ENCODE measurements at regions not wholly inside any gene's neighbourhood (a gene's known extent, or its start where the extent isn't known, plus 50 kb on each side); places are given as distances from the start of the nearest gene placed in this dataset.

DNA sequence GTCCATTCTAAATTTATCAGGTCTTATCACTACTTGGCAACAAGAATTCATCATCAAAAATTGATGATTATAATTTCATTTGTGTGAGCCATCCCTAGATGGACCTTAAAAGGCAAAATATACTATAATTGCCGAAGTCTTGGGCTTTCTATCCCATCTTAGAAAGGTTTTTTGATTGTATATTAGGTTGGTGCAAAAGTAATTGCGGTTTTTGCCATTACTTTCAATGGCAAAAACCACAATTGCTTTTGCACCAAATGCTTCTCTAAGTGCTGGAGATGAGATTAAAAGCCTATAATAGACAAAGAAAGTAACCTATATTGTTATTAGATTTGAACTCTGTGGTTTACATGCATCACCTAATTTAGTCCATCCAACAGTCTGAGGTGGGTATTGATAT lies 612.9 kb downstream of the ZNF385D start:
- no peak for DNase-seq

DNA sequence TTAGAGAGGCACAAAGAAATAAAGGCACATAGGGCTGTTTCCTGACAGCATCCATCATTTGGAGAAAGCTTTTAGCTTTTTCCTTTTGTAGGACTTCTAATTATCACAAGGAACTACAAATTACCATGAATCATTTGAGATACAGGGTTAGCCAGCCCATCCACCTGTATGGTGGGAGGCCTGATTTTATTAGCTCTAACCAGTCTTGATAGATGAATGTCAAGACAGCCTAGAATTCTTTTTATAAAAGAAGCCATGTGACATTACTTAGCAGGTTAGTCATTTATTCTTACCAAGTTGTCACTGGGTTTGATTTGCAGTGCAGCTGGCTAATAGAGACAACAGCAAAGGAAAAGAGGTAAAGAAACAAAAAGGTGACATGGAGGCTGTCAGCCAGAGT lies 618.1 kb downstream of the ZNF385D start:
- DNase-seq = no peak

DNA sequence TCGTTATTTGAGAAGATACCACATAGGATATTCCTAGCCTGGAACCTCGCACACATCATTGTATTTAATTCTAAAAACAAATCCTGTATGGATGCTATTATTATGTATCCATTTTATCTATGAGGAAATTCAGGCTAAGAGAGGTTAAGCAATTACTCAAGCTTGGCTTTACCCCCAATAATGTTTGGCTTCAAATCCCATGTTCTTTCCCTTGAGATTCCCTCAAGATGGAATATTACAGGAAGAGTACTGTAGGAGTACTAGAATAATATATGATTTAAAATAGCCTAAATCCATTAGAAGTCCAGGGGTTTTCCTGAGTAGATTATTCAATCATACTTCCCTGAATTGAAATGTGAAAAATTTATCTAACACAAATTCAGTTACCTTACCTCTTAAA lies 630.2 kb downstream of the ZNF385D start:
- DNase-seq = no peak

DNA sequence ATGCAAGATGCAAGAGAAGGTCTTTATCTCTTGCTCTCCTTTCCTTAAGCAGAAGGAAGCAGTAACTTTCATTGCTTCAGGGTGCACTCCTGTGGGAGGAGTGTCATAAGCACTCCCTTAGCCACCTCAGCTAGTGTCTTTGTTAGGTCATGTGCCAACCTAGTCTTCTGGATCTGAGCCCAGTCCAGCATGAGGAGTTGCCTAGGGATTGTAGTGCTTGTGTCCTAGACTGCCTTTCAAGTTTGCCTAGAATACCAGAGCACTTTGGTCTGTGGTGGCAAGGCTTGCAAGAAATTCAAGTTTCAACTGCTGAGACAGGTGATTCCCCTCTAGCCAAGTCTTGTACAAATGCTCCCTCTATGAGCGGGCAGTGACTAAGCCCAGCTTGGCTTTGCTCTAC lies 633.6 kb downstream of the ZNF385D start:
- no peak for DNase-seq

DNA sequence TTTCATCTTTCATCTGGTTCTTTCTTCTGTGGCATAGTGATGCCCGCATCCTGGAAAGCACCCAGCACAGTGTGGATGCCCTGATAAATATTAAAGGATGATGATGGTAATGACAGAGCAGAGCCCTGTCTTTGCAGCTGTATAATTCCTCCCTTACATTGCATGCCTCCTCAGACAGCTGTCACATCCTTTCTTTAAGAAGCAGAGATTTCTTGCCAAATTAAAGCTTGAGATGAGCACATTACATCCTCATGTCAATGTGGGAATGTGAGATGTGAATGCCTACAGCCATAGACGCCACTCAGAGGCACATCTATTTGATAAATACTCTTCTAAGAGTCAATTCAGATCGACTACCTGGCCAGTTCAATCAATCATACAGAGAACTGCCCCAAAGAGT lies 642.0 kb downstream of the ZNF385D start:
- no peak for DNase-seq

DNA sequence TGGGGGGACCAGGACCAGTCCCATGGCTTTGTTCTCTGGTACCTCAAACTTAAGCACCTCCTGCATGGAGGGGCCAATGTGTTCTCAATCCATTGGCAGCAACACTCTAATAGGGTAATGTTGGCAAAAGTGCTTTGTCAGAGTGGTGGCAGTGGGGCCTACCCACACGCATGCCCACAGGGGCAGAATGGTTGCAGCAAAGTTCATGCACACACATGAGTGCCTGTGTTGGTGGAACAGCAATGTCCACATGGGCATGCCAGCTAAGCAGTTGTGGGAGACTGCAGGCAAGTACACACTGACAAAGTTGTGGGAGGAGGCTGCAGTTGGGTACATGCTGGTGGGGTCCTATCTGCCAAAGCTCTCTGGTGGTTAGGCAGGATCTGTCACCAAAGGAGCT lies 645.2 kb downstream of the ZNF385D start:
- no peak for DNase-seq

DNA sequence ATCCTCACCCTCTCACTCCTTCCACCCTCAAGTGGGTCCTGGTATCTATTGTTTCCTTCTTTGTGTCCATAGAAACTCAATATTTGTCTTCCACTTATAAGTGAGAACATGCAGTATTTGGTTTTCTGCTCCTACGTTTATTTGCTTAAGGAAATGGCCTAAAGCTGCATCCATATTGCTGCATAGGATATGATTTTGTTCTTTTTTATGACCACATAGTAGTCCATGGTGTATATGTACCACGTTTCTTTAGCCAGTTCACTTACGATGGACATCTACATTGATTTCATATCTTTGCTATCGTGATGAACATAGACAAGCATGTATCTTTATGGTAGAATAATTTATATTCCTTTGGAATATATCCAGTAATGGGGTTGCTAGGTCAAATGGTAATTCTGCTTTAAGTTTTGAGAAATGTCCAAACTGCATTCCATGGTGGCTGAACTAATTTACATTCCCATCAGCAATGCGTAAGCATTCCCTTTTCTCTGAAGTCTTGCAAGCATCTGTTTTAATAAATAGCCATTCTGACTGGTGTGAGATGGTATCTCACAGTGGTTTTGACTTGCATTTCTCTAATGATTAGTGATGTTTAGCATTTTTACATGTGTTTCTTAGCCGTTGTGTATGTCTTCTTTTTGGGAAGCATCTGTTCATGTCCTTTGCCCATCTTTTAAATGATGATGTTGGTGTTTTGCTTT lies 650.2 kb downstream of the ZNF385D start:
- DNase-seq = no peak

DNA sequence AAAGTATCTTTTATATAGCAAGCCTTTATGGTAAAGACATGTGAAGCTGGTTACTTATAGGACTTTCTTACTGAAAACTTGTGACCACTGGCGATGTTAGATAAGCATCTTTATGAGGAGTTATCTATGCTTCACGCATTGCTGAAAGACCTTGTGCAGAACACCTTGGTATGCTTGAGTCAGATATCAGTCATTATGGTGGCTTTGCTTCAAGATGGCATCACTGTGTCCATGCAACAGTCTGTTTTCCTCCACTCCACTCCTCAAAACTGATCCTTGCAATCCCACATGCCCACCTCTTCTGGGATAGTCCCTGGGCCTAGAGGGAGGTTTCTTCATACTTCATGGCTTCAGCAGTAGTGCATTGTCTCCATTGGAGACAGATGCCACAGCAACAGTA lies 656.3 kb downstream of the ZNF385D start:
- DNase-seq = no peak

DNA sequence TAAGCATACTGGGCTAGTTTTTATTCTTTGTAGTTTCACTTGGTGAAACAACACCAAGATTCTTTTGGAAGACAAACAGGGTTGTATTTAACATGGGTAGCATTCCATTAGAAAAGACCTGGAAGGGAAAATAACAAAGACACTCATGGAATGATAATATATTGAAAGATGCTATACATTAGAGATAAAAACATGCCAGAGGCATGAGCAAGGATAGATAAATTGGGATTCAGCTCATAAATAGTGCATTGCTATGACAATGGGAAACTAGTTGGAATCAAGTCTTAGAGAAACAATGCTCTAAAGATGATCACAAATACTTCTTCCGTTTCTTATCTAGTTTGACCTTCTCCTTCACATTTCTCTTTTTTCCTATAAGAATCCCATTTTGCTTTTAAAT lies 677.4 kb downstream of the ZNF385D start:
- DNase-seq = no peak

DNA sequence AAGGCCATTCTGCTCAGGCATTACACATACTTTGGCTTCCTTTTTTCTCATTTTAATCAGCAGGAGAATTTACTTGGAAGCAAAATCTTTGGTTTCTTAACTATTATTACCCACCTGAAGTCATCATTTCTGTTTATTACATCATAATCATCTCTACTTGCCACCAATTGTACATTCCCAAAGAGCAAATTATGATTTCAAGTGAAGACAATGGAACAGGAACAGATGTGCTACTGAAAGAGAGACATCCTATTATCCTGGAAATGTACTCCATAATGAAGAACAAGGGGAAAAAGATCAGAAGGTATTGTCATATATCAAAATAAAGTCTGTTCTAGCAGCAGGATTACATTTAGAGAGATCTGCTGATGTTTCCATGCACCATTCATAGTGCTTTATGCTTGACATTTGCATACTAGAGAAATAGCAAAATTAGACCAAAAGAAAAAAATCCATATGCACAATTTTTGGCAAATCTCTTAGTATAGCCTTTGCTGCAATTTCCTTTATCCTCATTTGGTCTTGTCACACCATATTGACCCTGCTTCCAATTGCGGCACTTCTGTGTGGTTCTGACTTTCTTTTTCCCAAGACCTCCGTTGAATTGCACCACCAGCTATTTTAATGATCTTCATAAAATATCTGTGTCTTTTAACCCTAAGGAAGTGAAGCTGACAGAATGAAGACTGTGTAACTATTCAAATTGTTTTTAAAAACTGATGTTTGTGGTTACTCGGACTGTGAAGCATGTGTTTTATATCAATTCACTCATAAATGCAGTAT lies 683.8 kb downstream of the ZNF385D start:
- peak; percentile 30 for DNase-seq

DNA sequence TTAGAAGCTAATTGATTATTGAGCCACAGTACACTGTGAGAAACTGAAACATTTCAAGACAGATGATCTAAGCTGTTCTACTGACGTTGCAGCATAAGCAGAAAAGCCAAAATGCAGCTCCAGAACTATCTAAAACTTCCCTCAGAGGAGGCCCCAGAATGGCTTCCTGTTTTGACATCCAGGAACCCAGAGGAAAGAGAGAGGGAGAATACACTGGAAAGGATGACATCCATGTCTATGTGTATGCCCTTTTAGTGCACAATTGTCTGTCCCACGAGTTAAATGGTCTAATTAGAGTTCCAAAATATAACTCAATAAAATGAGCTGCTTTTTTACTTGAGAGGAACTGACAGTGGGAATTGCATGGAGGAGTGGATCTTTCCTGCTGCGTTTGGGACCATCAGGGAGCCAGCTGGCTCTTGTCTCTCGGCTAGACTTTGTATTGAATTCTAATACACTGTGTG lies 688.1 kb downstream of the ZNF385D start:
- peak; percentile 7 for DNase-seq

DNA sequence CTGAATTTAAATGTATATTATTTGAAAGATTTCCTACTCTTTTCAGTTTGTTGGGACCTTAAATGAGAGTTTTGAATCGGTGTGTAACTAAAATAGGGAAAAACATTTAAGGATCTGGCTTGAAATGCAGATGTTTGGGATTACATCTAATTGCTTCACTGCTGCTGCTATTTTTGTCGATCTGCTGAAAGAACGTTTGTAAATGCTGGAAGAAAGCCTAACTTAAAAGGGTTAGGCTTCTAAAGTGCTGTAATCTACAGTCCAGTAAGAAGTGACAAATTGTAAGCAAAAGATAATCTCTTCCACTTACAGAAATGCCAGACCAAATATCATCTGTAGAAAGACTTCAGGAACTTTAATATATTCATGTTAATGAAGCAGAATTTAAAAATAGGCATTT lies 691.6 kb downstream of the ZNF385D start:
- no peak for DNase-seq

DNA sequence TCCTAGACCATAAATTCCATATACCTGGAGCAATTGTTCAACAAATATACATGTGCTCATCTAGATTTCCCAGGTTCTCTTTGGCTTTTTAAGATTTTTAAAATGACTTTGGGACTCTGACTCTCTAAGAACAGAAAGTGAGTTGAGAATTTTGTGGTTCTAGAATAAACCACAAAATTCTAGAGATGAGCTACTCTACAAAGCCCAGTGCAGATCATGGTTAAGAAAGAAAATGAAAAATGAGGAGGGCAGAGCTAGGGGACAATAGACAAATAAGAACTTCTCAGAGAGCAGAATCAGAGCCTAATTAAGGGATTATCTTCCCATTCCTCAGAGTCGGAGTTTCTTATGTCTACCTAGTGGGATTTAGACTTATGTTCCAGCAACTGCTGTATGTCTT lies 694.7 kb downstream of the ZNF385D start:
- DNase-seq = no peak

DNA sequence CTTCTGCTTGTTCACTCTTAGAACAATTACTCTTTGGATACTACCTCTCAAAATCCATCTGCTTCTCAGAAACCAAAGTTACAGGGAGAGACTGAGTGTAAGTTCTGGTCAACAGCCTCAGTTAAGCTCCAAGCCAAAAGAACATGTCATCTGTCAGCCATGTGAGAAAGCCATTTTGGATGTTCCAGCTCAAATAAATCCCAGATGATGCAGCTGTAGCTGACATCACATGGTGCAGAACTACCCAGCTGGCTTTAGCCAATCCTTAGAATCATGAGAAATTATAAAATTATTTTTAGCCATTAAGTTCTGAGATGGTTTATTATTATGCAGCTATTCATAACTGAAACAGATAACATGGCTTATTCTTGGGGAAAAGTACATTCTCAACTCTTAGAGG lies 696.0 kb downstream of the ZNF385D start:
- DNase-seq = no peak

DNA sequence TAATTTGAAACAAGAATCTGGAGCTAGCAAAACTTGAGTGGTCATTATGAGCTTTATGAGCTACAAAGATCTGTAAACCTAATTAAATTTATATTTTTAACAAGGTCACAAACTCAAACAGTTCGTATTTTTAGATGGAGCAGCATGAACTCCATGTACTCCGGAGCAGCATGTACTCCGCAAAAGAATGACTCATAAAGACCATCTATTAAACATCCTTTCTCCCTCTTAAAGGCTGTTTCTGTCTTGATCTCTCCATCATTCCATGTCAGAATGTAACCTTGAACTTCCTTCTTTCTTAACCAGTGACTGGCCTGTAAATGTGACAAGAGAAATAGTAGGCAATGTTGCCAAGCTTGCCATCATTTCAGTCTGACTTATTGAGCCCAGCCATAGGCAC lies 696.9 kb downstream of the ZNF385D start:
- DNase-seq = no peak

DNA sequence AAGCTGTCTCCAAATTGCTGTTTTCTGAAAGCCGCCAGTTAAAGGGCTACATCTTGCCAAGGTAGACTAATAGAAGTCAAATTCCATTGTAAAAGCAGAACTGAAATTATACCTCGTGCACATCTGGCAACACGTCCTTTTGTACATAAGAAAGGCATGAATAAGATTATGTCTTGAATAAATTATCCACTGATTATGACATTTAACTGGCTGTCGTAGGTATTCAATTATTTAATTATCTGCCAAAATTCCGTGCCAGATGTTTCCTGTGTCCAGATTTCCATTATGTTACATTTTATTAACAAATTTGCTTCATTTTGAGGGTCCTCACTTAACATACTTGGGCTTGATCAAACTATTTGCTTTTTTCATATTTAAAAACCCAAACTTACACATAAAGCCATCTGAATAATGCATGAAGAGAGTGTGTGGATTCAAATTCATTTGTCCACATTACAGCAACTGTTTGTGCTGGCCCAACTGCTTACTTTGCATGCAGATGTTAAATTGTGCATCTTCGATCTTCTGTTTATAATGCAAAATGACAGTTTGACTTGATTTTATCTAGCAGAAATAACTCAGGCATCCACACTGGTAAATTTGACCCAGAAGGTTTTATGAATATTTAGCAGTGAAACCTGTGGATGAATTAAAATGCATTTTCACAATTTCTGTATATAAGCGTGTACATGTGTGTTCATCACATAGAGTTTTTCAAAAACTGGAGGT lies 701.5 kb downstream of the ZNF385D start:
- DNase-seq = no peak

DNA sequence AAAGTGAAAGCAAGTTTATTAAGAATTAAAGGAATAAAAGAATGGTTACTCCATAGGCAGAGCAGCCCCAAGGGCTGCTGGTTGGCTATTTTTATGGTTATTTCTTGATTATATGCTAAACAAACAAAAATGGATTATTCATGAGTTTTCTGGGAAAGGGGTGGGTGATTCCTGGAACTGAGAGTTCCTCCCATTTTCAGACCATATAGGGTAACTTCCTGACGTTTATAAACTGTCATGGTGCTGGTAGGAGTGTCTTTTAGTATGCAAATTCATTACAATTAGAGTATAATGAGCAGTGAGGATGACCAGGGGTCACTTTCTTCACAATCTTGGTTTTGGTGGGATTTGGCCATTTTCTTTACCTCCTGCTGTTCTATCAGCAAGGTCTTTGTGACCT lies 707.9 kb downstream of the ZNF385D start:
- no peak for DNase-seq

DNA sequence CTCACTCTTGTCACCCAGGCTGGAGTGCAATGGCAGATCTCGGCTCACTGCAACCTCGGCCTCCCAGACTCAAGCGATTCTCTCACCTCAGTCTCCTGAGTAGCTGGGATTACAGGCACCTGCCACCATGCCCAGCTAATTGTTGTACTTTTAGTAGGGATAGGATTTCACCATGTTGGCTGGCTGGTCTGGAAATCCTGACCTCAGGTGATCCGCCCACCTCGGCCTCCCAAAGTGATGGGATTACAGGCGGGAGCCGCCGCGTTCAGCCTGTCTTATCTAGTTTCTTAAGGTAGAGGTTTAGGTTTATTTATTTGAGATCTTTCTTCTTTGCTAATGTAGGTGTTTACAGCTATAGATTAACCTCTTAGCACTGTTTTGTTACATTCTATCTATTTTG lies 708.8 kb downstream of the ZNF385D start:
- no peak for DNase-seq

DNA sequence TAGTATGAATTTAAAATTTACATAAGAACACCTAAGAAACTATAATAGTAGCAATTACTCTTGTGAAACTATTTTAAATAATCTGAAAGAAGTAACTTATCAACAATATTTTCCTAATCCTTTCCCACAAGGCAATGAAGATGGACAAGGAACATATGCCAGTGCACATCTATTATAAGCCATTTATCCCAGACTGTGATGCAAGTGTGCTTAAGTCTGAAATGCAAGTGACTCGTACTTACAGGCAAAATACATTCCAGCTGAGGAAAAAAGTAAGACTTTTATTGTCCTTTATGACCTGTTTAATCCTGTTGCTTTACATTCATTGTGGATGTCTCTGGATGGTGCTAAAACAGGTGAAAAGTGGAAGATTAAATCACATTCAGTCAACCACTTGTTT lies 709.4 kb downstream of the ZNF385D start:
- DNase-seq = no peak

DNA sequence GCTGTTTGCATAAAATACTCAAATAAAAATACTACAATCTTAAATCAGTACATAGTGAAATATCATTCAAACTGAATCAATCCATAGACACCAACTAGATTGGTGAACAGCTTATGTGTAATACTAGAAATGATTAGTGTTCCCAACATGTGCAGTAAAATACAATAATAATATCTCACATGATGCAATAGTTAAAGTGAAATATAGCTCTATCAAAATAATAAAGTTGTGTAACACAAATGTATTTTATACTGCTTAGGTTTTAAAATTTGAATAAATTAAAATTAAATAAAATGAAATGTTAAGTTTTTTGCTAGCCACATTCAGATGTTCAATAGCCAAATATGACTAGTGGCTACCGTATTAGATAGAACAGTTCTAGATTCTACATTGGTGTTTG lies 714.1 kb downstream of the ZNF385D start:
- no peak for DNase-seq

DNA sequence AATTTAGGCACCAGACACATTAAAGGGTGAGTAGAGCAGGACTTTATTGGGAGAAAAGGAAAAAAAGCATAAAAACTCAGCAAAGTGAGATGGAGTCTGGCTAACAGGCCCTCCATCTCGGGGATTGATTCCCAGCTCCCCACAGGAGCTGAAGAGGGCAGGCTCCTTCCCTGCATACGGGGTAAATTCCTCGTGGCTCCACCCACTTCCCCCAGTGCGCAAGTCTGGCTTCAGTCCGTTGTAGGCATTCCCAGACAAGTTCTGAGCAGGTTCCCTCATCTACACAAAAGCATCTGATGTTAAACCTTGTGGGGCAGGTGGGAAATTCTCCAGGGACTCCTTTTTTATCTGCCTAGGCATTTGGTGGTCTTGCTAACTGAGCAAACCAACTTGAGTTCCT lies 722.6 kb downstream of the ZNF385D start:
- DNase-seq = no peak

DNA sequence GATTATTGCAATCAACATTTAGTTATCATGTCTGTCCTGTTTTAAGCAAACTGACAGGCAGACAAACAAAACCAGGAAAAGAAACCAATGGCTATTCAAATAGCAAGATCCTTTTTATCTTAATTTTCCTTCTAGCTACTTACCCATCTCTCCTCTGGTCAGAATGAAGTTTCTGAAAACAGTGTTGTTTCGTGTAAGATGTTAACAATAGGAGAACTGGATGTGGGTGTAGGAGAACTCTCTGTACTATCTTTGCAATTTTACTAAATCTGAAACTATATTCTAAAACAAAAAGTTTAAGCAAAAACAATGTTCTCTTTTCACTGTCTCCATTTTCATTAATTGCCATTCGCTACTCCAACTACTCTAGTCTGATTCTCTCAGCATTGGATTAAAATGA lies 726.4 kb downstream of the ZNF385D start:
- no peak for DNase-seq

DNA sequence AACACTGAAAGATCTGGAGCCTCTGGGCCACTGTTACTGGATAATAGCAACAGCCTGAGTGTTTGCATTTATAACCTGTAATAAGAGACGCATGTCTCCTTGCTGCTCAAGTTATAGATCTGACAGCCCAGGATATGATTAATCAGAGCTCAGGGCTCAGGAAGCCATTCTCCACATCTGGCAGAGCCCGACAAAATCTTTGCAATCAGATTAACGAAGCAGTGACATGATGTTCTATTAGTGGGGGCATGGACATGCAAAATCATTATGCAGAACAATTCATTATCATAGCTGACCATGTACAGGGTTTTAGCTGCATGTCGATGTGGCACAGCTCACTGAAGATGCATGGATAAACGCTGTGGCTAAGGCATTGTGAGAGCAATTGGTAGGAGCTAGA lies 730.3 kb downstream of the ZNF385D start:
- no peak for DNase-seq
